22Rv1 (cell line): ENCODE measurements at regions not wholly inside any gene's neighbourhood (a gene's known extent, or its start where the extent isn't known, plus 50 kb on each side); places are given as distances from the start of the nearest gene placed in this dataset.

Experiments
- H3K27ac ChIP-seq: fragments of 450-650 bp; 2 replicates; pipeline ENCODE4 v1.5.1; 2017
- CTCF ChIP-seq: fragments of 450-650 bp; IDR thresholded peaks from 2 replicates; pipeline ENCODE4 v1.5.1; 2017; ENCODE audit warnings: mild to moderate bottlenecking
- ZFX ChIP-seq: fragments of 450-650 bp; IDR thresholded peaks from 2 replicates; pipeline ENCODE4 v1.6.1; 2017; ENCODE audit warnings: antibody characterized with exemption, borderline replicate concordance

- TF ChIP-seq CTCF (no peak), ZFX (no peak)
- H3K27ac ChIP-seq, result no peak overlapping the region
These were observed 176.8 kb downstream of the MACROH2A1 start for GRCh38 chr5:135222171-135222681.

GRCh38 chr5:135221696-135222095 is 177.3 kb downstream of the MACROH2A1 start:
- H3K27ac ChIP-seq, result no peak overlapping the region
- TF ChIP-seq ZFX, result no peak
- no peak for TF ChIP-seq CTCF

- no peak for TF ChIP-seq CTCF
- no peak overlapping the region for H3K27ac ChIP-seq
These were observed 177.9 kb downstream of the MACROH2A1 start for GRCh38 chr5:135221187-135221473.

- no peak overlapping the region for H3K27ac ChIP-seq
- TF ChIP-seq ZFX (no peak), CTCF (no peak)
These were observed 178.4 kb downstream of the MACROH2A1 start for GRCh38 chr5:135220394-135221186.

- H3K27ac ChIP-seq, result no peak overlapping the region
- TF ChIP-seq ZFX, result no peak
- no peak for TF ChIP-seq CTCF
These were observed 179.2 kb downstream of the MACROH2A1 start for GRCh38 chr5:135219868-135220267.

- TF ChIP-seq CTCF (no peak), ZFX (no peak)
These were observed 180.1 kb downstream of the MACROH2A1 start for GRCh38 chr5:135218790-135219568.

GRCh38 chr5:135218486-135218755 is 180.6 kb downstream of the MACROH2A1 start:
- no peak overlapping the region for H3K27ac ChIP-seq
- TF ChIP-seq CTCF (no peak), ZFX (no peak)

More at GRCh38 chr5:135218790-135219568, 180.1 kb downstream of the MACROH2A1 start:
- no peak overlapping the region for H3K27ac ChIP-seq
